PC-9 (cell line): ENCODE measurements at regions not wholly inside any gene's neighbourhood (a gene's known extent, or its start where the extent isn't known, plus 50 kb on each side); places are given as distances from the start of the nearest gene placed in this dataset.

Source experiments
- BruUV-seq: library from RNA; stranded (reverse); fragments of 400-500 nt; replicated peaks from 2 replicates; lab custom pipeline; 2021; lab: Mats Ljungman, UMichigan
- CTCF ChIA-PET: fragments of 300-600 bp; sonication (Branson Sonifier 250); formaldehyde crosslinking; loops from one replicate; lab custom pipeline; 2022; ENCODE audit warnings: antibody characterized with exemption; lab: Charles Lee
- POLR2A ChIA-PET: fragments of 300-600 bp; sonication (Branson Sonifier 250); formaldehyde crosslinking; loops from one replicate; lab custom pipeline; 2022; ENCODE audit warnings: antibody characterized with exemption; ENCODE audit not compliant: unreplicated experiment; lab: Charles Lee
- DNase-seq, 2 experiments: peaks; one replicate each; pipeline versions ENCODE4 v3.0.0 to v3.0.0-alpha.2; 2015 to 2022; ENCODE audit warnings: mixed read lengths in 1 of 2
- H2AFZ ChIP-seq: fragments of 200-600 bp; sonication (generic); 2 replicates; pipeline ENCODE4 v1.8.1; 2017; ENCODE audit warnings: antibody characterized with exemption
- H3F3A ChIP-seq: fragments of 200-600 bp; sonication (generic); 2 replicates; pipeline ENCODE4 v1.8.1; 2017; ENCODE audit warnings: antibody characterized with exemption, mild to moderate bottlenecking, low read depth; ENCODE audit not compliant: insufficient read depth
- H3K27ac ChIP-seq: fragments of 200-600 bp; sonication (generic); 2 replicates; pipeline ENCODE4 v1.6.1; 2016; ENCODE audit warnings: mixed run types
- H3K27me3 ChIP-seq: fragments of 200-600 bp; sonication (generic); 2 replicates; pipeline ENCODE4 v1.6.1; 2016; ENCODE audit warnings: low read depth, mixed run types; ENCODE audit not compliant: insufficient read depth
- H3K36me3 ChIP-seq: fragments of 200-600 bp; sonication (generic); 2 replicates; pipeline ENCODE4 v1.6.1; 2016; ENCODE audit warnings: low read depth, mixed run types
- H3K4me1 ChIP-seq: fragments of 200-600 bp; sonication (generic); replicated peaks from 2 replicates; pipeline ENCODE4 v1.6.1; 2016; ENCODE audit warnings: mixed run types; ENCODE audit not compliant: insufficient read depth
- H3K4me2 ChIP-seq: fragments of 200-600 bp; sonication (generic); 2 replicates; pipeline ENCODE4 v1.6.1; 2017; ENCODE audit warnings: mixed run types
- H3K4me3 ChIP-seq: fragments of 200-600 bp; sonication (generic); 2 replicates; pipeline ENCODE4 v1.6.1; 2016; ENCODE audit warnings: mixed run types
- H3K79me2 ChIP-seq: fragments of 200-600 bp; sonication (generic); 2 replicates; pipeline ENCODE4 v1.6.1; 2017; ENCODE audit warnings: low read depth, mixed run types
- H3K9me2 ChIP-seq: fragments of 200-600 bp; sonication (generic); 2 replicates; pipeline ENCODE4 v1.8.1; 2017; ENCODE audit warnings: mild to moderate bottlenecking; ENCODE audit not compliant: insufficient read depth
- H3K9me3 ChIP-seq: fragments of 200-600 bp; sonication (generic); 2 replicates; pipeline ENCODE4 v1.8.1; 2016; ENCODE audit warnings: low read depth; ENCODE audit not compliant: insufficient read depth
- H4K20me1 ChIP-seq: fragments of 200-600 bp; sonication (generic); 2 replicates; pipeline ENCODE4 v1.8.1; 2017; ENCODE audit not compliant: insufficient read depth
- CTCF ChIP-seq: fragments of 200-600 bp; sonication (generic); conservative IDR thresholded peaks from 2 replicates; pipeline ENCODE4 v1.6.1; 2017; ENCODE audit warnings: mixed run types, antibody characterized with exemption, mild to moderate bottlenecking, moderate library complexity
- EZH2 ChIP-seq: fragments of 200-600 bp; sonication (generic); IDR thresholded peaks from 2 replicates; pipeline ENCODE4 v1.8.0; 2017; ENCODE audit warnings: antibody characterized with exemption, low read depth
- intact Hi-C: fragments of 100-400 bp; cut with micrococcal nuclease; formaldehyde crosslinking; loops from one replicate; pipeline ENCODE4 v1.10.0; 2022; ENCODE audit not compliant: unreplicated experiment

DNA sequence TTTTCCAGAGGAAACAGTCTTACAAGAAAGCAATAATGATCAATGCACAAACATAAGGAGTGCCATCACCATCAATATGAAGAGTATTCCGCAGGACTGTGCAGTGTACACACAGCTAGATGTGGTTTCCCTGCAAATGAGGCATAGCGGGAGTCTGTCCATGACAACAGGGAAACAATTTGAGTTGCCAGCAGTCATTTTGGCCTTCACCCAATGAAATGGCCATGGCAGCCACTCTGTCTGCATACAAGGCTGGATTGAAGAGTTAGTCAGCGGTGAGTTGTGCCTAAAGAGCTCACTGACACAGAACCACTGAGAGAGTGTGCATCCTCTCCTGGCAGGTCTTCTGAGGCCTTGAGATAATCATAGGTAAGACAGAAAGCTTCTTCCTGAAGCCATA, 303.3 kb downstream of the IPMK start:
- no peak overlapping the region for H2AFZ ChIP-seq
- POLR2A ChIA-PET, result no interaction called here
- no peak overlapping the region for H3K4me2 ChIP-seq
- no peaks in the 10 kb centered on the region for H3K79me2 ChIP-seq
- no peaks in the 10 kb centered on the region for H3K27me3 ChIP-seq
- no peaks in the 10 kb centered on the region for H3K4me1 ChIP-seq
- no peaks in the 10 kb centered on the region for H3K9me2 ChIP-seq
- H3K27ac ChIP-seq, result no peak overlapping the region
- no peaks in the 10 kb centered on the region for H3F3A ChIP-seq
- DNase-seq, result no peak
- intact Hi-C loops, result no loop called here
- no peaks in the 10 kb centered on the region for H3K9me3 ChIP-seq
- TF ChIP-seq EZH2 (no peak), CTCF (no peak)
- BruUV-seq, result no TSS peak
- CTCF ChIA-PET, result no interaction called here
- no peak overlapping the region for H3K4me3 ChIP-seq
- no peaks in the 10 kb centered on the region for H3K36me3 ChIP-seq
- no peaks in the 10 kb centered on the region for H4K20me1 ChIP-seq

DNA sequence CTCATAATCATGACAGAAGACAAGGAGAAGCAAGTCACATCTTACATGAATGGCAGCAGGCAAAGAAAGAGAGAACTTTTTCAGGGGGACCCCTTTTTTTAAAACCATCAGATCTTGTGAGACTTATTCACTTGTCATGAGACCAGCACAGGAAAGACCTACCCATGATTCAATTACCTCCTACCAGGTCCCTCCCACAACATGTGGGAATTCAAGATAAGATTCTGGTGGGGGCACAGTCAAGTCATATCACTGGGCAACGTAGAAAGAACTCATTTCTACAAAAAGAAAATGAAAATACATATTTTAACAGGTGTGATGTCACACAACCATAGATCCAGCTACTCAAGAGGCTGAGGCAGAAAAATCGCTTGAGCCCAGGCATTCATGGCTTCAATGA, 304.1 kb downstream of the IPMK start:
- Histone ChIP-seq H3K9me3 (no peaks in the 10 kb centered on the region), H3F3A (no peaks in the 10 kb centered on the region), H4K20me1 (no peaks in the 10 kb centered on the region), H2AFZ (no peak overlapping the region), H3K36me3 (no peaks in the 10 kb centered on the region), H3K4me1 (no peaks in the 10 kb centered on the region), H3K4me2 (no peak overlapping the region), H3K4me3 (no peak overlapping the region), H3K79me2 (no peaks in the 10 kb centered on the region), H3K9me2 (no peaks in the 10 kb centered on the region), H3K27me3 (no peaks in the 10 kb centered on the region), H3K27ac (no peak overlapping the region)
- TF ChIP-seq EZH2 (no peak), CTCF (no peak)
- intact Hi-C loops, result no loop called here
- no peak for DNase-seq
- POLR2A ChIA-PET, result no interaction called here
- BruUV-seq, result no TSS peak
- CTCF ChIA-PET, result no interaction called here

DNA sequence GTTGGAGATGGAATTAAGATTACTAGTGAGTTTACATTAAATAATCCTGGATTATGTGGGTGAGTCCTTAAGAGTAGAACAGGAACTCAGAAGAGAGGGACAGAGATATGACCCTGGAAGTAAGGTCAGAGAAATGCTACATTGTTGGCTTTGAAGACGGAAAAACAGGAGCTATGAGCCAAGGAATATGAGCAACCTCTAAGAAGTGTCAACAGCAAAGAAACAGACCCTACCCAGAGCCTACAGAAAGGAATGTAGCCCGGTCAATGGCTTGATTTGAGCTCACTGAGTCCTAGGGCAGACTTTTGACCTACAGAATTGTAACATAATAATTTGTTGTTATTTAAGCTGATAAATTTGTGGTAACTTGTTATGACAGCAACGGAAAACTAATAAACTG, 304.9 kb downstream of the IPMK start:
- no peak overlapping the region for H2AFZ ChIP-seq
- H3K4me2 ChIP-seq, result no peak overlapping the region
- H3K9me2 ChIP-seq, result no peaks in the 10 kb centered on the region
- no peaks in the 10 kb centered on the region for H3F3A ChIP-seq
- ChIA-PET POLR2A (no interaction called here), CTCF (no interaction called here)
- H3K4me3 ChIP-seq, result no peak overlapping the region
- no peaks in the 10 kb centered on the region for H3K4me1 ChIP-seq
- intact Hi-C loops, result no loop called here
- BruUV-seq, result no TSS peak
- TF ChIP-seq CTCF (no peak), EZH2 (no peak)
- no peaks in the 10 kb centered on the region for H3K36me3 ChIP-seq
- H3K27me3 ChIP-seq, result no peaks in the 10 kb centered on the region
- no peaks in the 10 kb centered on the region for H3K9me3 ChIP-seq
- no peaks in the 10 kb centered on the region for H4K20me1 ChIP-seq
- H3K79me2 ChIP-seq, result no peaks in the 10 kb centered on the region
- H3K27ac ChIP-seq, result no peak overlapping the region
- no peak for DNase-seq
